H9 (cell line): ENCODE measurements at regions not wholly inside any gene's neighbourhood (a gene's known extent, or its start where the extent isn't known, plus 50 kb on each side); places are given as distances from the start of the nearest gene placed in this dataset.

Source experiments
- DNase-seq: peaks from one replicate; pipeline ENCODE4 v3.0.0-alpha.2; 2017
- H2AFZ ChIP-seq: one replicate; pipeline ENCODE4 v1.6.1; 2013; ENCODE audit warnings: mild to moderate bottlenecking, low read length, control low read depth, moderate library complexity
- H2AK5ac ChIP-seq: 2 replicates; pipeline ENCODE4 v1.6.1; 2013; ENCODE audit warnings: low read length, control low read depth, mixed read lengths; ENCODE audit not compliant: insufficient read length
- H2BK120ac ChIP-seq: one replicate; pipeline ENCODE4 v1.6.1; 2013; ENCODE audit warnings: low read depth, mild to moderate bottlenecking, low read length, control low read depth, inconsistent platforms; ENCODE audit not compliant: poor library complexity, severe bottlenecking
- H2BK12ac ChIP-seq: 2 replicates; pipeline ENCODE4 v1.6.1; 2013; ENCODE audit warnings: low read length, control low read depth, mixed read lengths, low read depth; ENCODE audit not compliant: insufficient read length
- H2BK15ac ChIP-seq: 2 replicates; pipeline ENCODE4 v1.6.1; 2013; ENCODE audit warnings: low read depth, low read length, control low read depth
- H2BK20ac ChIP-seq: one replicate; pipeline ENCODE4 v1.6.1; 2013; ENCODE audit warnings: low read depth, mild to moderate bottlenecking, low read length, control low read depth, inconsistent platforms; ENCODE audit not compliant: poor library complexity, severe bottlenecking
- H2BK5ac ChIP-seq: 2 replicates; pipeline ENCODE4 v1.6.1; 2013; ENCODE audit warnings: low read length, control low read depth, mixed read lengths; ENCODE audit not compliant: insufficient read length
- H3K14ac ChIP-seq: 2 replicates; pipeline ENCODE4 v1.6.1; 2013; ENCODE audit warnings: low read length, control low read depth; ENCODE audit not compliant: insufficient read depth
- H3K18ac ChIP-seq: 2 replicates; pipeline ENCODE4 v1.6.1; 2013; ENCODE audit warnings: low read depth, mild to moderate bottlenecking, mixed read lengths, low read length, control low read depth; ENCODE audit not compliant: insufficient read length
- H3K23ac ChIP-seq: 2 replicates; pipeline ENCODE4 v1.6.1; 2013; ENCODE audit warnings: low read length, control low read depth, mixed read lengths, low read depth; ENCODE audit not compliant: insufficient read length
- H3K23me2 ChIP-seq: 2 replicates; pipeline ENCODE4 v1.6.1; 2013; ENCODE audit warnings: low read depth, mild to moderate bottlenecking, mixed read lengths, low read length, control low read depth; ENCODE audit not compliant: insufficient read length, poor library complexity, severe bottlenecking
- H3K27ac ChIP-seq: 2 replicates; pipeline ENCODE4 v1.5.1; 2013; ENCODE audit warnings: low read length, control low read depth, mixed read lengths, low read depth; ENCODE audit not compliant: insufficient read length
- H3K27me3 ChIP-seq: 2 replicates; pipeline ENCODE4 v1.6.1; 2013; ENCODE audit warnings: low read length, control low read depth, inconsistent platforms; ENCODE audit not compliant: insufficient read depth
- H3K4ac ChIP-seq: 2 replicates; pipeline ENCODE4 v1.6.1; 2013; ENCODE audit warnings: low read depth, mild to moderate bottlenecking, control low read depth, inconsistent platforms, low read length, moderate library complexity
- H3K4me1 ChIP-seq: 2 replicates; pipeline ENCODE4 v1.6.1; 2013; ENCODE audit warnings: low read length, control low read depth, inconsistent platforms; ENCODE audit not compliant: insufficient read depth
- H3K4me2 ChIP-seq: 2 replicates; pipeline ENCODE4 v1.6.1; 2013; ENCODE audit warnings: low read length, control low read depth, mixed read lengths; ENCODE audit not compliant: insufficient read length, insufficient read depth
- H3K56ac ChIP-seq: 2 replicates; pipeline ENCODE4 v1.6.1; 2013; ENCODE audit warnings: low read depth, mild to moderate bottlenecking, mixed read lengths, low read length, control low read depth; ENCODE audit not compliant: insufficient read length
- H3K79me1 ChIP-seq: 2 replicates; pipeline ENCODE4 v1.6.1; 2013; ENCODE audit warnings: low read depth, mild to moderate bottlenecking, moderate library complexity, low read length, control low read depth, inconsistent platforms; ENCODE audit not compliant: insufficient read depth, poor library complexity, severe bottlenecking
- H3K79me2 ChIP-seq: 2 replicates; pipeline ENCODE4 v1.6.1; 2013; ENCODE audit warnings: low read length, control low read depth, inconsistent platforms; ENCODE audit not compliant: insufficient read depth
- H3K9ac ChIP-seq: 2 replicates; pipeline ENCODE4 v1.6.1; 2013; ENCODE audit warnings: low read length, control low read depth, mixed read lengths; ENCODE audit not compliant: insufficient read length; ENCODE audit errors: extremely low read depth
- H3K9me3 ChIP-seq: one replicate; pipeline ENCODE4 v1.6.1; 2013; ENCODE audit warnings: low read depth, low read length, inconsistent platforms; ENCODE audit not compliant: control insufficient read depth
- H3T11ph ChIP-seq: one replicate; pipeline ENCODE4 v1.6.1; 2013; ENCODE audit warnings: mild to moderate bottlenecking, low read length, control low read depth, inconsistent platforms
- H4K20me1 ChIP-seq: one replicate; pipeline ENCODE4 v1.6.1; 2013; ENCODE audit not compliant: control insufficient read depth, insufficient read length, insufficient read depth
- H4K5ac ChIP-seq: 2 replicates; pipeline ENCODE4 v1.6.1; 2013; ENCODE audit warnings: low read depth, mild to moderate bottlenecking, mixed read lengths, low read length, control low read depth; ENCODE audit not compliant: insufficient read length
- H4K8ac ChIP-seq: replicated peaks from 2 replicates; pipeline ENCODE4 v1.6.1; 2013; ENCODE audit warnings: low read length, control low read depth, mixed read lengths, low read depth; ENCODE audit not compliant: insufficient read length
- H4K91ac ChIP-seq: 2 replicates; pipeline ENCODE4 v1.6.1; 2013; ENCODE audit warnings: low read depth, mild to moderate bottlenecking, moderate library complexity, mixed read lengths, low read length, control low read depth; ENCODE audit not compliant: insufficient read length
- H3K27ac Mint-ChIP-seq, 3 experiments: 2 replicates in 2 of 3; 3 replicates in 1 of 3; pipeline ENCODE4 v1.8.0; 2020 to 2021; ENCODE audit warnings: mixed read lengths in 3 of 3, mild to moderate bottlenecking in 1 of 3, moderate library complexity in 1 of 3
- H3K27me3 Mint-ChIP-seq: 2 replicates; pipeline ENCODE4 v1.8.0; 2021; ENCODE audit warnings: low read depth, mild to moderate bottlenecking, moderate library complexity, mixed read lengths
- H3K36me3 Mint-ChIP-seq, 3 experiments: 2 replicates in 2 of 3; 3 replicates in 1 of 3; pipeline ENCODE4 v1.8.0; 2020 to 2021; ENCODE audit warnings: low read depth in 3 of 3, mixed read lengths in 3 of 3; ENCODE audit not compliant: insufficient read depth in 1 of 3
- H3K4me1 Mint-ChIP-seq, 2 experiments: 2 replicates each; pipeline ENCODE4 v1.8.0; 2020; ENCODE audit warnings: mixed read lengths in 2 of 2
- H3K4me3 Mint-ChIP-seq, 2 experiments: 2 replicates in 1 of 2; 3 replicates in 1 of 2; pipeline ENCODE4 v1.8.0; 2020 to 2021; ENCODE audit warnings: mild to moderate bottlenecking in 2 of 2, mixed read lengths in 2 of 2, moderate library complexity in 1 of 2
- H3K9me3 Mint-ChIP-seq, 2 experiments: 2 replicates in 1 of 2; 3 replicates in 1 of 2; pipeline ENCODE4 v1.8.0; 2020; ENCODE audit warnings: mild to moderate bottlenecking in 2 of 2, mixed read lengths in 2 of 2, moderate library complexity in 1 of 2
- WGBS: extraction: QIAGEN DNeasy Blood & Tissue Kit; methylation state at CpG from one replicate; pipeline ENCODE4 v1.1.7; 2013; ENCODE audit warnings: missing lambda C conversion rate, low lambda C conversion rate, mixed read lengths; ENCODE audit not compliant: insufficient read length; ENCODE audit errors: extremely low coverage; 5-methylcytosine and 5-hydroxymethylcytosine counted together
- TF ChIP-seq, protein P1 (sequence below): fragments of 200-600 bp; sonication (generic); conservative IDR thresholded peaks from 3 replicates; pipeline ENCODE4 v1.8.0; 2021; ENCODE audit warnings: antibody characterized with exemption, mild to moderate bottlenecking

DNA sequence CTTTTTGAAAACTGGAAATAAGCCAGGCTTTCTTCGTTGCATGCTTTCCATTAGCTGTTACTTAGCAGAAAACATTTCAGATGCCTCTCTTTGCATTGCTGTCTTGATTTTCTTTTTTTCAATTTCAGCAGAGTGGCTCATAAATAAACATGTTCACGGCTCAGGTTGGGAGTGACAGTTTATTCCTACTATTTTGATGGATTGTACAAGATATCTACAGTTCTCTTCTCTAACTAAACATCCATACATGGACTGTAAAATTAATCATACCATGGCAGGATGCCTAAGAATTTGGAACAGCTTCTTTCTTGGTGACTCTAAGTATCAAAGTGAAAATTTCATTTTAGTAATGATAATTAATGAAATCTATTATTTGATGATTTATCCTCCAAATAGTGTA lies 130.5 kb upstream of the EPHA7 start:
- Histone ChIP-seq H2BK5ac (no peak overlapping the region), H3K14ac (no peak overlapping the region), H3K27ac (no peak overlapping the region), H2BK12ac (no peak overlapping the region), H3K9me3 (no peaks in the 10 kb centered on the region), H3K79me2 (no peaks in the 10 kb centered on the region), H3K9ac (no peak overlapping the region), H3K79me1 (no peaks in the 10 kb centered on the region), H3K18ac (no peak overlapping the region), H4K5ac (no peak overlapping the region), H3K4ac (no peak overlapping the region), H4K91ac (no peak overlapping the region), H3K27me3 (no peaks in the 10 kb centered on the region), H4K8ac (no peak overlapping the region), H3T11ph (no peak overlapping the region), H2AFZ (no peak overlapping the region), H3K23ac (no peak overlapping the region), H4K20me1 (no peaks in the 10 kb centered on the region), H2BK120ac (no peak overlapping the region), H2BK20ac (no peak overlapping the region), H2AK5ac (no peak overlapping the region), H3K4me1 (no peaks in the 10 kb centered on the region), H3K56ac (no peak overlapping the region), H2BK15ac (no peak overlapping the region), H3K4me2 (no peak overlapping the region), H3K23me2 (no peaks in the 10 kb centered on the region)
- no peak for DNase-seq
- H3K27me3 Mint-ChIP-seq: no peaks in the 10 kb centered on the region
- peaks cover 5 to 6% of the 10 kb centered on the region in 2 experiments; a peak in 3 of 5 replicates for H3K9me3 Mint-ChIP-seq
- no peak overlapping the region for H3K4me3 Mint-ChIP-seq
- H3K36me3 Mint-ChIP-seq: 0 out of 7 replicates have a peak, but pooled peaks cover 0 to 4% (median 0%) of the 10 kb centered on the region in 3 experiments
- no peak overlapping the region for H3K27ac Mint-ChIP-seq
- H3K4me1 Mint-ChIP-seq: no peaks in the 10 kb centered on the region
- WGBS: no CpG with 5 or more reads among the region's 2 CpGs
- TF ChIP-seq, protein P1, sequence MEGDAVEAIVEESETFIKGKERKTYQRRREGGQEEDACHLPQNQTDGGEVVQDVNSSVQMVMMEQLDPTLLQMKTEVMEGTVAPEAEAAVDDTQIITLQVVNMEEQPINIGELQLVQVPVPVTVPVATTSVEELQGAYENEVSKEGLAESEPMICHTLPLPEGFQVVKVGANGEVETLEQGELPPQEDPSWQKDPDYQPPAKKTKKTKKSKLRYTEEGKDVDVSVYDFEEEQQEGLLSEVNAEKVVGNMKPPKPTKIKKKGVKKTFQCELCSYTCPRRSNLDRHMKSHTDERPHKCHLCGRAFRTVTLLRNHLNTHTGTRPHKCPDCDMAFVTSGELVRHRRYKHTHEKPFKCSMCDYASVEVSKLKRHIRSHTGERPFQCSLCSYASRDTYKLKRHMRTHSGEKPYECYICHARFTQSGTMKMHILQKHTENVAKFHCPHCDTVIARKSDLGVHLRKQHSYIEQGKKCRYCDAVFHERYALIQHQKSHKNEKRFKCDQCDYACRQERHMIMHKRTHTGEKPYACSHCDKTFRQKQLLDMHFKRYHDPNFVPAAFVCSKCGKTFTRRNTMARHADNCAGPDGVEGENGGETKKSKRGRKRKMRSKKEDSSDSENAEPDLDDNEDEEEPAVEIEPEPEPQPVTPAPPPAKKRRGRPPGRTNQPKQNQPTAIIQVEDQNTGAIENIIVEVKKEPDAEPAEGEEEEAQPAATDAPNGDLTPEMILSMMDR: no peak
